ENCODE measurements at regions not wholly inside any gene's neighbourhood (a gene's known extent, or its start where the extent isn't known, plus 50 kb on each side); places are given as distances from the start of the nearest gene placed in this dataset.

DNA sequence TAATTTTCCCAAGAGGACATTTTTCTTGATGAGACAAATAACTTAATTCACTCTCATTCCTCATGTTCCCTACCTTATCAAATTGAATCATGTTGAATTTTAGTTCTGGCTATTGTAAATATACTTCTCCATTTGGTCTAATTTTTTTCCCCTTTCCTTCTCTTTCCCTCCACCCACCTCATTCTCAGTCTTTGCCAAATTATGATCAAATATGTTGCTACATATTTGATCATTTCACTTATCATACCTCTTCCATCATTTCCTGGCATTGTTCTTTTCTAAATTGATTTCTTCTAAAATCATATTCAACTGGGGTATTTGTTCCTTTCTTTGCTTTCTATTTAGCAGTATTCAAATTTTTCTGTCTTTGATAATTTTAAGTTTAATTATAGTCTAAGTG, 52.3 kb downstream of the HDGFL1 start:
- no peak for DNase-seq

DNA sequence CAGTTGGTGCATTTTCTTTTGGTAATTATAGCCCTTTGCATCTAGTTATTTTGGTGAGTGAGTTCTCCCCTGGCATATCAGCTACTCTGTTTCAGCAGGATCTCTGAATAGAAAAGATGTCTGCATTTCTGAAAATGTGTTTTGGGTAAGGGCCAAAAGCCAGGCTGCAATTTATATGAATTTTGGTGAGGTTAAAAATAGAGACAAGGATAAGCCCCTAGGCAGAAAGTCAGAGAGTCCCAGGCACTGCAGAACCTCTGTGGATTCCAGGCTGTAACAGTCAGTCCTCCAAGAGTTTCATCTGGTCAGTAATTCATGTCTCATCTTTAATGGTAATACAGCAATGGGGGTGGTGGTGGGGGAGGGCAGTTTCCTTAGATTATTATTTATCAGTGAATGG, 53.0 kb downstream of the HDGFL1 start:
- DNase-seq = no peak

DNA sequence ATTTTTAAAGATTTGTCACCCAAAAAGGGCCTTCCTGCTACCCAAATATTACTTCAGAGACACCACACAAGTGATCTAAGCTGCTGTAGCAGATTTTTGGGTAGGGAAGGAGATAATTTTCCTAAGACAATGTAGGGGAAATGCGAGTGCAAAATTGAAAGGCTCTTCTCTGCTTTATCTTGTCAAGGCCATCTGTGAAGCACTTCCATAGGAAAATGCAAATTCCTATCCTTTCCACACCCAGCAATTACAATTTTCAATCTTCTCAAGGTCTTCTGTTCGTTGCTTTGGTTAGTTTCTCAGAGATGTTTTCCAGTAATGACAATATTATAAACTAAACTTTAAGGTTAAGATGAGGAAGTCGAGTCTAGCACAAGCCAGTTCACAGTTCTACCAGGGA, 53.4 kb downstream of the HDGFL1 start:
- DNase-seq = no peak

DNA sequence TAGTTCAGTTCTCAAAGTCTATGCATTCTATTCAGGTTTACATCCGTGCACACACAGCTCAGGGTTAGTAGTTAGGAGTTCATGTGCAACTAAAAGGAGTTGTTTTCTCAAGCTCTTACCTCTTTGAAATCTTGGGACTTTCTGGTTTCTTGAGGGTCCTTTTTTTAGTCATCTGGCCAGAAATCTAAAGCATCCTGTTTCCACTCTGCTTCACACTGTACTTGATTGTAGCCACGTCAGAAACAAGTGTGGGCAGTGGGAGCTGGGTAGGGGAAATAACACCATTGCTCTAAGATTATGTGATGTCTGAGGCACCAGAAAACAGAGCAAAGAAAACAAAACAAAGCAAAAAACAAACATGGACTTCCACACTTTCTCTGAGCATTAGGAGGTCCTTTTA, 58.3 kb downstream of the HDGFL1 start:
- no peak for DNase-seq

DNA sequence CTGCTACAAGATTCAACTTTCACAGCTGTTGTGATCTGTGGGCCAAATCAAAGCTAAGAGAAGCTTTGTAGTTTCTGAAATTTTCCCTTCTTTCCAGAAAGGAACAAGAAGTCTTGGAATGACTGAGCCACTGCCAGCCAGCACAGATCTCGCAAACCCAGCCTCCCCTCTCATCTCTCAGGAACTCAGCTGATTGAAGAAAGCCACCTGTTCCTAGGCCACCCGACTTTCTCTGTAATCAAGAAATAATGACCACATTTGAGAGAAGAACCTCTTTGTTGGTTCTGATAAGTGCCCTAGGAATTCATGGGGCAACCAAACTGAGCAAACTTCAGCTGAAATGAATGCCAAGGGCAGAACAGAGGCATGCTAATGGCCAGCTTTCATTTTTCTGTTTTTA, 61.7 kb downstream of the HDGFL1 start:
- DNase-seq = no peak

DNA sequence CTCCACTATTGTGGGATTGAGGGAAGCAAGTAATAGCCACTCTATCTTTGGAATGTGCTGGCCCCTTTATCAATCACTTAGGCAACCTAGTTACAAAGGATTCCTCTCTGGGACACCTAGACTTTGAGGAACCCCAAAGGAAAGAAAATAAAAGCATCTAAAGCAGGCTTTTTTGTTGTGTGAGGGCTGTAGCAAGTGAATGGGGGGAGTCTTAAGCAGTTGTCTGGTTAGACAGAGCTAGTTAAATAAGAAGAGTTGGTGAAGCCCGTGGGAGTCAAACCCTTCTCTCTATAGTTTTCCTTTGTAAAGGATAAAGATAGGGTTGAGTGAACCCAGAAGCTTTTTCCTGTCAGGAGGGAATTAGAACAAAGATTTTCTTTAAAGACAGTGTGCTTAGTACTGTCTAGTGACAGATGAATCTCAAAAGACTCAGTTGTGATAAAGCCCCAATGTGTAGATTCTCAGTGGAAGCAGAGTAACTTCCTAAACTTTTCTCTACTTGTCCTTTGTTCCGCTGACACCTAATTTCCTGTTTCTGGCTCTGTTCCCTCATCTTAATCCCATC, 63.3 kb downstream of the HDGFL1 start:
- DNase-seq = no peak

GRCh38 chr6:22636452-22636851, 67.1 kb downstream of the HDGFL1 start:
- no peak for DNase-seq

DNA sequence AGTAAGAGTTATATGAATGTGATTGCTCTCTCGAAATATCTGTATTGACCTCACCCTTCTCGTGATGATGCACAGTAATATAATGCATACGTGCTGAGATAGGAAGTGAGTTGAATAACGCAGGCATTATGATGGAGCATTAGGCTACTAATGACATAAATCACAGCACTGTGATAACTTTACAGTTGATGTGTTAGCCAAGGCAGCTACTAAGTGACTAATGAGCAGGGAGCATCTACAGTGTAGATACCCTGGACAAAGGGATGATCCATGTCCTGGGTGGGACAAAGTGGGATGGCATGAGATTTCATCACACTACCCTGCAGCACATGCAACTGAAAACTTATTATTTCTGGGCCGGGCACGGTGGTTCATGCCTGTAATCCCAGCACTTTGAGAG, 68.4 kb downstream of the HDGFL1 start:
- DNase-seq = no peak

DNA sequence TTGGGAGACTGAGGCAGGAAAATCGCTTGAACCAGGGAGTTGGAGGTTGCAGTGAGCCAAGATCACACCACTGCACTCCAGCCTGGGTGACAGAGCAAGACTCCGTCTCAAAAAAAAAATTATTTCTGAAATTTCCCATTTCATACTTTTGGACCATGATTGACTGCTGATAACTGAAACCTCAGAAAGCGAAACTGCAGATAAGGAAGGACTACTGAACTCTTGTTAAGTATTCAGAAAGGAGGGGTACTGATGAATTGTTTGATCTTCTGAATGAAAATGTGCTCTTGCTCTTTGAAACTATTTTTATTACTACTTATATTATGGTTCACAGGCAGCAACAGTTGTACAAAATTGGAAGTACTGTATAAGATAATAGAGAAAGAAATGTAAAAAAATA, 69.0 kb downstream of the HDGFL1 start:
- no peak for DNase-seq

DNA sequence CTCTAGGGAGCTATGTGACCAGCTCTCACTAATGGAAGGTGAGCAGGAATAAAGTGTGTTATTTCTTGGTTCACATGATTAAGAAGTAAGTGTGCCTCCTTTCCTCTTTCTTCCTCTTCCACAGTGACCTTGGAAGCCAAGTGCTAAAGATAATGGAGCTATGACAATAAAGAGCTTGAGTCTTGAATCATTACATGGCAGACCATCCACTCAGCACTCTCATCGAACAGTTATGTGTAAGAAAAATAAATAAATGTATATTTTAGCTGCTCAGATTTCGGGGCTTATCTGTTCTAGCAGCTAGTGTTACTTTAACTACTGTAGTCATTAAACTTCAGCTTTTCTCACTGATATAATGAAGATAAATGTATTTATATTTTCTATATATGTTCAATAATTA, 72.9 kb downstream of the HDGFL1 start:
- DNase-seq = no peak

GRCh38 chr6:22643780-22644179, 74.4 kb downstream of the HDGFL1 start:
- DNase-seq = no peak

DNA sequence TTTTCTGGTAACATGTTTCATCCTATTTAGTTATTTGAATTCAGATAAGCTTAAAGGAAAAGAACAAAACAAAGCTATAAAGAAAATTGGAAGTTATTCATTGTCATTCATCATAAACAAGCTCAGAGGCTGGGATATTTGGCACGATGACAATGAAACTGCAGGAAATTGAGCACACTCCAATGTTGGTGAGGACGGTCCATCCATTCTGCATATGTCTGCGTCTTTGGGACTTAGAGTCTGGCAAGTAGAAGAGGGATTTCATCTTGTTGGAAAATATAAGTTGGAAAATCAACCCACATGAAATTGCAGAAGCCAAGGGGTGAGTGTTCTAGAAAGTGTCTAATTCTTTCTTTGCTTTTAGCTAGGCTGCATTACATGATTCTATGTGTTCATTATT, 78.4 kb downstream of the HDGFL1 start:
- no peak for DNase-seq

GRCh38 chr6:22651731-22652130, 82.4 kb downstream of the HDGFL1 start:
- no peak for DNase-seq

DNA sequence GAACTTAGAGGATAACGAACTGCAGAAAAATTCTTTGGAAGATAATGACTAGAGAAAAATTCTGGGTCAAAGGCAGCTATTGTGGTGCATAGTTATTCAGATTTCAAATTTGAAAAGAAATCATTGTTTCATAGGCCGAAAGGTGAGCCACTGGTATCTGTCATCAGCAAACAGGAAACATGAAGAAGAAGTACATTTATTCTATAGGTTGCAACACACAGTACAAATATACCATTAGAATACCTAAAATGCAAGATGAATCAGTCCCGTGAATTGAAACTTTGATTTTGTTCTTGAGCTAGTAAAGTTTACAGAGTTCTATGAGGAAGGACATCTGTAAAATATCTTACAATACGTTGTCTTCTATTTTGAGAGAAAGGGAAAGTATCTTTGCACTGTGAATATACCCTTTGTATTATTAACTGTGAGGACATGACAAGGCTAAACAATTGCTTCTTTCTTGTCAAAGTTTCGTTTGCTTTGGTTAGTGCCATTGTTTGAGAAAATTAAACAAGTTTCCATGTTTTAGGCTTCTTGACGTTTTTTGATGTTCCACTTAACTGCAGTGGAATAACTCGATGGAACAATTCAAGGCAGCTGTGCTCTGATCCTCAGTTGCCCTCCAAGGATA, 84.7 kb downstream of the HDGFL1 start:
- DNase-seq = no peak

DNA sequence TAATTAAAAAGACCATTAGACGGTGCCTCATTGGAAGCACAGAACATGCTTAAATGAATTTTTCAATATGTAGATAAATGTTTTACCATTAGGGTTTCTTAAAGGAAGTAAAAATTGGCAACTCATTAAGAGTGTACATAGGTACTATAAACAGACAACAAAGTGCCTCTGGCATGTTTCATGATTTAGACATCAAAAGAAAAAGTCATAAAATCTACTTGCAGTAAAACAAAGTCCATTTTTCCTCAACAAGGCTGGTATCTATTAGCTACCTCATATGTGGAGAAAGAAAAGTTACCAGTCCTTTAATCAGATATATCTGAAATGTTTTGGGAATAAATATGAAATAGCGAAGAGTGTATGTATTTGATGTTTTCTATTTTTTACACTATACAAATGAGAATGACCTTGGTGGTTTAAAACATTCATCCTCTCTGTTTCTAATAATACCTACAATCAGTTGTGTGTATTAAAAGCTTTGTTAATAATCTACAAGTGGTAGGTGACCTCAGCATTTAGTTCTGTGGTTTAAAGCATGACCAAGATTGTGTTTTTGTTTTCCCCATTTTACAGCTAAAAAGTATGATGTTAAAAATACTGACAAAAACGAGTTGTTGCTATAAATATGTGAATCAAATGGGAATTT, 87.5 kb downstream of the HDGFL1 start:
- DNase-seq = no peak

DNA sequence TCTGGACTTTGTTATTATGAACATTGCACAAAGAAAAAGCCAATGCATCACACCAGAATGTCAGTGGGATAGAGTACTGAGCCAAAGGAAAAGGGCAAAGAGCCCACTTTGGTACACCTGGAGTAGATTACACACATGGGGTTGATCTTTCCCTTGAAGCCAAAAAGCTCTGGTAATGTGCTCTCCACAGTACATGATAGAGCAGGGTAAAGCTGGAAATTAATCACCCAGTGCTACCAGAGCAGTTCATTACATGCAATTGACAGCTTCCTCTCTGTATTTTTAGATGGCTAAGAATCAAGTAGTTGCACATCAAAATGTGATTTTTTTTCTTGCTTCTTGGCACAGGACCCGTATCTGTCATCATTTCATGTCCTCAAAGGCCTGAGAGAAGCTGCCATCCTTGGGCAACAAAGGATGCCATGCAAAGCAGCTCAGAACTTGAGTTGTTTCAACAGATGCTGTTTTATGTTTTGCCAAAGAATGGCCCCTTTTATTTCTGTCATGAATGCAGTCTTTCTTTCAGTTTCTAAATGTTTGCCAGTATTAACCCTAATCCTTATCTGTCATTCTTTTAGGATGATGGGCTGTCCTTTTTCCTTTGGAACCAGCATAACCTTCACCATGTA, 88.1 kb downstream of the HDGFL1 start:
- no peak for DNase-seq

GRCh38 chr6:22658183-22658582, 88.8 kb downstream of the HDGFL1 start:
- no peak for DNase-seq

GRCh38 chr6:22658934-22659333, 89.6 kb downstream of the HDGFL1 start:
- DNase-seq = no peak

- no peak for DNase-seq
These were observed 95.6 kb downstream of the HDGFL1 start for GRCh38 chr6:22664968-22665367.

DNA sequence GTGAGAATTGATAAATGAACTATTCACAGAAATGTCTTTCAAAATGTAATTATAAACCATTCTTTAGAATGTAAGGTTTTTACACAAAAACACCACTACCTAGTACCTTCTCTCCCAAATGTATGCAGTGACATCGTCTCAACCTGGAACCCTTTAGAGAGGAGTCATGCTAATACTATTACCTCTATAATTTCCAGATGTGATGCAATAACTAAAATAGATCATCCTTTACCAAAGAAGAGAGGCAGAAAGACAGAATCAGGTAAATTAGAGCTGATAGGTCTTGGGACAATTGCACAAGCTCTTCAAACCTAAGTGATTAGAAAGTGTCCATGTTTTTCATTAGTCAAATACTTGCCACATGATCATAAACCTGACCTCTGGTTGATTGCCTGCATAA, 96.7 kb downstream of the HDGFL1 start:
- no peak for DNase-seq

GRCh38 chr6:22666586-22666985, 97.2 kb downstream of the HDGFL1 start:
- DNase-seq = no peak

DNA sequence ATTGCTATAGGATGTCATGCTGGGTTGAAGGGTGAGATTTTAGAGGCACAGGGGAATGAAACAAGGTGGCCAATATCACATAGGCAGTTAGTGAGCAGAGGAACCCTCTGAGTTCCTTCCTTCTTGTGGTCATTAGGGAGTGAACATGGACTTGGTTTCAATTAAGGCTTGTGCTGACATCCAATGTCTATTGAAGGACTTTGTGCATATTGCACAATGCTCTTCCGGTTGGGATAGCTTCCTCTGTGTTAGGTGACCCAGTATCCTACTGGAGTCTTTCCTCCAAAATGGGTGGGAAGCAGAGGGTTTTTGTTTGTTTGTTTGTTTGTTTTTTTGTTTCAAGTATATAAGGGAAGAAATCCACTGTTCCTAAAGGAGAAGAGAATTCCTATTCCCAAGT, 98.5 kb downstream of the HDGFL1 start:
- no peak for DNase-seq

GRCh38 chr6:22668307-22668706, 98.9 kb downstream of the HDGFL1 start:
- DNase-seq = no peak

DNA sequence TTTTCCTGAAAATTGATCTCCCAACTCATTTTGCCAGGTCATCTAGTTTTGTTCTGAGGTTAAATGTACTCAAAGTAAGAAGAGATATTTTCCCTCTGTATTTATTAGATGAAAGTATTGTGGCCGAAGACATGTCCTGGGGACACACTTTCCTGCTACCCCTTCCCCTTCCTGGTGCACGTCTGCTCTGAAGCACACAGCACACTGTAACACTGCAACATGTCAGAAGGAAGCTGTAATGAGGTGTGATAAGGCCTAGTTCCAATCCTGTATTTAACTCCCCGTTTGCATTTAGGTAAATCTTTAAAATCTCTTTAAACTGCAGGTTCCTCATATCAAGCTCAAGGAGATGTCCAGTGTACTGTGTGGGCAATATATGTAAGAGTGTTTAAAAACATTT, 99.4 kb downstream of the HDGFL1 start:
- DNase-seq = no peak

Measured in HCEC 1CT (cell line).